Motor neuron (in vitro differentiated cells): ENCODE measurements at regions not wholly inside any gene's neighbourhood (a gene's known extent, or its start where the extent isn't known, plus 50 kb on each side); places are given as distances from the start of the nearest gene placed in this dataset.
A peak's percentile ranks its signal among the peaks of the same experiment; 100 is the strongest.

Source experiments
- ATAC-seq, 8 experiments: fragments of 200-7000 bp; cut with Tn5 transposase; replicated peaks in 6 of 8; 2 replicates each; pipeline ENCODE4 v1.8.0; 2021; ENCODE audit warnings: mild to moderate bottlenecking in 8 of 8, moderate library complexity in 8 of 8
- H3K27ac ChIP-seq, 2 donors: fragments of 250-450 bp; sonication (Bioruptor Pico); 2 replicates each; pipeline ENCODE4 v1.9.0; 2021; ENCODE audit warnings: antibody characterized with exemption in 2 of 2, mild to moderate bottlenecking in 2 of 2, moderate library complexity in 1 of 2
- H3K4me1 ChIP-seq, 2 donors: fragments of 250-450 bp; sonication (Bioruptor Pico); replicated peaks in 1 of 2; 2 replicates each; pipeline ENCODE4 v1.6.1; 2021; ENCODE audit warnings: antibody characterized with exemption in 2 of 2, mild to moderate bottlenecking in 2 of 2, moderate library complexity in 1 of 2
- H3K4me3 ChIP-seq, 5 donors: fragments of 250-450 bp; sonication (Bioruptor Pico); 2 replicates each; pipeline ENCODE4 v1.9.0; 2021; ENCODE audit warnings: antibody characterized with exemption in 5 of 5, mild to moderate bottlenecking in 5 of 5, moderate library complexity in 4 of 5
- WGBS, 10 experiments: fragments of 450-650 bp; shearing (Covaris generic); methylation state at CpG; one replicate each; pipeline ENCODE4 v1.0.0; 2022; 5-methylcytosine and 5-hydroxymethylcytosine counted together
- in situ Hi-C, 9 experiments: fragments of 400-800 bp; cut with MboI; loops; one replicate each; pipeline ENCODE4 v1.15.0; 2021; ENCODE audit warnings: low sequenced_read_pairs in 9 of 9, low pct_unique_long_range_greater_than_20kb in 2 of 9; ENCODE audit not compliant: unreplicated experiment in 9 of 9

DNA sequence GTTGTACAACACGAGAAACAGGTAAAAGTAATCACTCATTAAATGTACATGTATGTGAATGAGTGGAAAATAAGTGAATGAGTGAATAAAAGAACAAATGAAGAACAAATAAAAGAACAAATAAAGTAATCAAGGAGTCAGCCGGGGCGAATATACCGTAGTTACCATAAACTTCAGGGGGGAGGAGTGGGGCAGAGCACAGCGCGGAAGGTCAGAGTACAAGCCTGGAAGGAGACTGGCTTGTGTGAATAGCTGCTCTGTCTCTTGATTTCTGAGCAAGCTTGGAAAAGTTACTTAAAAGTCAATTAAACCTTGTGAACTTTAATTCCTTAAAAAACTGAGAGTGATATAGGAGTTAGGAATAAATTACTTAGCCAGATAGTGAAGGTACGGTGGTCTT is 466.5 kb upstream of the CNTN4 start:
- in situ Hi-C loops, result no loop called here
- Histone ChIP-seq H3K4me3 (no peak overlapping the region), H3K4me1 (peaks cover 0 to 13% of the 10 kb centered on the region in 2 donors), H3K27ac (no peak overlapping the region)
- no peak for ATAC-seq
- WGBS, 10 experiments, result 26 to 99% (median 82%) methylated on average over 4 to 7 of the region's 7 CpGs

DNA sequence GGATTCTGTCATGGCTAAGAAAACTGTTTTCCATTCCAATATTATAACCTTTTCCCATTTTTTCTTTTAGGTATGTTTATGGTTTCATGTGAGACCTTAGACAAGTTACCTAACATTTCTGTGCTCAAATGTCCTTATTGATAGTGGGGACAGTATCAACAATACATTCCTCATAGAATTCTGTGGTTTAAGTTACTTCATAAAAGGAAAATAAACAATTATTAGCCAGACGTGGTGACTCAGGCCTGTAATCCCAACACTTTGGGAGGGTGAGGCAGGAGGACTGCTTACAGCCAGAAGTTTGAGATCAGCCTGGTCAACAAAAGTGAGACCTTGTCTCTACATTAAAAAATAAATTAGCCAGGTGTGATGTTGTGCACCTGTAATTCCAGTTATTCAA is 436.8 kb upstream of the CNTN4 start:
- 0 to 57% (median 20%) methylated on average over 1 of the region's 1 CpG; no CpG with 5 or more reads in 5 of the 10 experiments for WGBS, 10 experiments
- ATAC-seq, result no peak
- in situ Hi-C loops, result no loop called here
- Histone ChIP-seq H3K4me1 (no peaks in the 10 kb centered on the region), H3K27ac (no peak overlapping the region), H3K4me3 (no peak overlapping the region)

DNA sequence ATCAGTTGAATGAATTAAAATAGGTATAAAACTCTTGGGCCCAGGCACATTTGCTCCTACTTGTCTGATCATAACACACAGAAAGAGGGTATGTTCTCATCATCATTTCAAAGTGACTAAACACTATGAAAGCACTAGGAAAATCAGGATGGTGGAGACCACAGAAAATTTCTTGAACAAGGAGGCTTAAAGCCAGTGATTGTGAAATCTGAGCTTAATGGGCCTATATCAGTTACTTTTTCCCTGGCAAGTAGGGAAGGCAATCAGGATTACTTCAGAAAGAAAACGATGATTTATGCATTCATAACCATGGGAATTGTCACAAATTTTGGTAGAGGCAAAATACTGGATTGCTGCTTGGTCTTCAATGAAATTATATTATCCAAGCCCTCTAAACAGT is 434.4 kb upstream of the CNTN4 start:
- no peaks in the 10 kb centered on the region for H3K4me1 ChIP-seq
- no peak overlapping the region for H3K4me3 ChIP-seq
- WGBS, 10 experiments, result 0 to 82% (median 17%) methylated on average over 1 of the region's 1 CpG; no CpG with 5 or more reads in 2 of the 10 experiments
- H3K27ac ChIP-seq, result no peak overlapping the region
- in situ Hi-C loops, result no loop called here
- ATAC-seq, result no peak

DNA sequence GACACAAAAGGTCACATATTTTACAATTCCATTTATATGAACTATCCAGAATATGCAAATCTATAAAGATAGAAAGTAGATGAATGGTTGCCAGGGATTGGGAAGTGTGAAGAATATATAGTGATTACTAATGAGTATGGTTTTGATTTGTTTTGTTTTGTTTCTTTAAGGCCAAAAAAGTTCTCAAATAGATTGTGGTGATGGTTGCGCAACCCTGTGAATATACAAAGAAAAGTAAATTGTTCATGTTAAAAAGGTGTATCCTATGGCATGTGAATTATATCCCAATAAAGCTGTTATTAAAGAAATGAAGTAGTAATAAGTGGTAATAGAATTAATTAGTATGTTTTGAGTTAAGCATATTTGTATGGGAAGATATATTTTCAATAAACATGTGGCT is 431.8 kb upstream of the CNTN4 start:
- H3K4me3 ChIP-seq, result no peak overlapping the region
- no peak for ATAC-seq
- no peaks in the 10 kb centered on the region for H3K4me1 ChIP-seq
- no peak overlapping the region for H3K27ac ChIP-seq
- in situ Hi-C loops, result no loop called here
- WGBS, 10 experiments, result 0 to 100% (median 93%) methylated on average over 1 of the region's 1 CpG; no CpG with 5 or more reads in 3 of the 10 experiments

DNA sequence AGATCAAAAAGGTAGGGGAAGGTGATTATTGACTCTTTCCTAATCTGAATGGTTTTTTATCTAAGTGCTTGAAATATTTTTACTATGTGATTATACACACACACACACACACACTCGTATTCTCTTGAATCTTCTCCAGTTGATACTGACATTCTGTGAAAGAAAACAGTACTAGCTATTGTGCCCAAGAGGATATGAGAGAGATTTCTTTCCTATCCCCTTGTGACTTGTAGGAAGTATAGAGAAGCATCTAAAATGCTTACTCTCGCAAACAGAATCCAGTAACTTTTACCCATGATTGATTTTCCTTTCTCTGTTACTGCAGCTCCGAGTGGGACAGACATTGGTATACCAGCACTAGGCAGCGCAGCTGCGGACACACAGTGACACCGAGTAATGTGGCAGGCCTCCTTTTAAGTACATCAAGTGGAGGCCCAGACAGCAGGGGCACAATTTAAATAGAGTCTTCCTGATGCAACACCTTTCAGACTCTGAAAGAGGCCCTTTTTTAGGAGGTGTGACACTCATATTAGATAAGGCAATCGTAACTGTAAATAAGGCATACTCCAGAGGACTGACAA is 421.0 kb upstream of the CNTN4 start:
- 8 to 63% (median 50%) methylated on average over 1 to 7 of the region's 7 CpGs; no CpG with 5 or more reads in 1 of the 10 experiments for WGBS, 10 experiments
- ATAC-seq, result peak in 5 of 8 experiments; percentile 53 to 80 (median 62)
- in situ Hi-C loops, result no loop called here
- Histone ChIP-seq H3K4me1 (peaks cover 0 to 13% of the 10 kb centered on the region in 2 donors), H3K27ac (no peak overlapping the region), H3K4me3 (no peak overlapping the region)

- WGBS, 10 experiments, result 33 to 100% (median 80%) methylated on average over 1 of the region's 1 CpG; no CpG with 5 or more reads in 2 of the 10 experiments
- Histone ChIP-seq H3K27ac (no peak overlapping the region), H3K4me3 (no peak overlapping the region), H3K4me1 (no peaks in the 10 kb centered on the region)
- in situ Hi-C loops, result no loop called here
- ATAC-seq, result no peak
Observed at GRCh38 chr3:1692428-1692827, 406.2 kb upstream of the CNTN4 start.

DNA sequence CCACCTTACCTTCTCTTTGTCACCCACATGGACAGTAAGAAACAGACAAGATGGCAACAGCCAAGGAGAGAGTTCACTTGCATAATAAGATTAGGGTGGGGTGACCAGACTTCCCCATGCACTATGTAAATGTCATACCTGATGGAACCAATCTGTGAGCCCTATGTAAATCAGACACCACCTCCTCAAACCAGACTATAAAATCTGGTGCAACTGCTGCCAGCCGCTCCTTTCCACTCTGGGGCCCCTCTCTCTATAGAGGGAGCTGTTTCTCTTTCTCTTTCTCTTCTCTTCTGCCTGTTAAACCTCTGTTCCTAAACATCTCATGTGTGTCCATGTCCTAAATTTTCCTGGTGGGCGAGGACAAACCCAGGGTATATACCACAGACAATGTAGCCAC is 405.5 kb upstream of the CNTN4 start:
- 0 to 90% (median 67%) methylated on average over 1 to 2 of the region's 2 CpGs; no CpG with 5 or more reads in 1 of the 10 experiments for WGBS, 10 experiments
- in situ Hi-C loops, result no loop called here
- ATAC-seq, result no peak
- Histone ChIP-seq H3K4me3 (no peak overlapping the region), H3K27ac (no peak overlapping the region), H3K4me1 (no peaks in the 10 kb centered on the region)

DNA sequence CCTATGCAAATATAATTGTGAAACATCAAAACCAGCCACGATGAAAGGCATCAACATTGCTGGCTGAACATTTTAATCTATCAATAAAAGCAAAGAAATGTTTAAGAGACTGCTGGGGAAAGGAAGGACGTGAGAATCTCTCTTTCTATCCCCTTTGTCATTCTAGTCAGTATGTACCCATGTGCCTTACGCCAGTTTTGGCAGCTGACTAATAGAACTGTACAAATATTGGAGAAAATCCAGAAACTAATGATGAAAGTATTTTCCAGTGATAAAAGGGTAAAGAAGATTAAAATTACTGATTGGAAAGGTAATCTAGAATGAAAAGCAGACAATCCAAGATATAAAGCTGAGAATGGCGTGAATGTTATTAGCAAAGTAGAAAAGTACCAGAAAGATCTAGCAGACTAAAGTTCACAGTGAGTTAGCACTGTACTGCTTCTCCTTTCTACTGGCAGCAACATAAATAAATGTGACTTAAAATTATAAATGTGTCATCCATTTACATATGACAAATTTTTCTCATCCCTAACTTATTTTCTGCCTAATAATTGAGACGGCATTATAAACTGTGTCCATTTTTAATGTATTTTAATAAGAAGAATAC is 401.9 kb upstream of the CNTN4 start:
- Histone ChIP-seq H3K4me3 (no peak overlapping the region), H3K4me1 (no peaks in the 10 kb centered on the region), H3K27ac (no peak overlapping the region)
- 17 to 100% (median 59%) methylated on average over 1 to 5 of the region's 5 CpGs; no CpG with 5 or more reads in 1 of the 10 experiments for WGBS, 10 experiments
- no peak for ATAC-seq
- in situ Hi-C loops, result no loop called here

GRCh38 chr3:1699361-1699920 is 399.2 kb upstream of the CNTN4 start:
- no peak for ATAC-seq
- Histone ChIP-seq H3K4me1 (no peaks in the 10 kb centered on the region), H3K4me3 (no peak overlapping the region), H3K27ac (no peak overlapping the region)
- WGBS, 10 experiments, result 25 to 100% (median 87%) methylated on average over 1 to 9 of the region's 17 CpGs; no CpG with 5 or more reads in 5 of the 10 experiments
- in situ Hi-C loops, result no loop called here

DNA sequence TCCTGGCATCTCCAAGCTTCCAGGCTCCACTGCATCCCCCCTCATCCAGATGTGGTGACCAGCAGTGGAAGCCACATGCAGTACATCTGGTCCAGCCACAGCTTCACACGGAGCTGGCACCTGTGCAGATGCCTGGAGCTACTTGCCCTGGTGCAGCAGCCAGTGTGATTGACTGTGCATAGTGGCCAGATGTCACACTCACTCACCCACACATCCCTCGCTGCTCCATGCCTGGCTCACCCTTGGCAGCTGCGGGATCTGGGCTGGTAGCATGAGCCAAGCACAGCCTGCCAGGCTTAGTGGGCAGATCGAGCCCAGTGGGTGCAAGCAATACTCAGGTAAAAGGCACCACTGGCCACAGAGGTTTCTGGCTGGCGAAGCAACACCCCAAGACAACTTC is 398.0 kb upstream of the CNTN4 start:
- WGBS, 10 experiments, result 0 to 83% (median 30%) methylated on average over 1 to 5 of the region's 5 CpGs; no CpG with 5 or more reads in 4 of the 10 experiments
- ATAC-seq, result no peak
- Histone ChIP-seq H3K27ac (no peak overlapping the region), H3K4me1 (no peaks in the 10 kb centered on the region), H3K4me3 (no peak overlapping the region)
- in situ Hi-C loops, result no loop called here

GRCh38 chr3:1703169-1703568 is 395.5 kb upstream of the CNTN4 start:
- in situ Hi-C loops, result no loop called here
- 0 to 100% (median 36%) methylated on average over 1 of the region's 1 CpG; no CpG with 5 or more reads in 2 of the 10 experiments for WGBS, 10 experiments
- ATAC-seq, result no peak
- Histone ChIP-seq H3K4me3 (no peak overlapping the region), H3K4me1 (no peaks in the 10 kb centered on the region), H3K27ac (no peak overlapping the region)

GRCh38 chr3:1710663-1711062 is 388.0 kb upstream of the CNTN4 start:
- 0 to 100% (median 58%) methylated on average over 1 to 9 of the region's 11 CpGs; no CpG with 5 or more reads in 3 of the 10 experiments for WGBS, 10 experiments
- ATAC-seq, result no peak
- Histone ChIP-seq H3K27ac (no peak overlapping the region), H3K4me1 (no peaks in the 10 kb centered on the region), H3K4me3 (no peak overlapping the region)
- in situ Hi-C loops, result no loop called here

- H3K27ac ChIP-seq, result no peak overlapping the region
- no peak for ATAC-seq
- no peaks in the 10 kb centered on the region for H3K4me1 ChIP-seq
- in situ Hi-C loops, result no loop called here
- H3K4me3 ChIP-seq, result no peak overlapping the region
Observed at GRCh38 chr3:1717524-1717923, 381.1 kb upstream of the CNTN4 start.

- no peak for ATAC-seq
- 0 to 80% (median 20%) methylated on average over 1 of the region's 1 CpG; no CpG with 5 or more reads in 2 of the 10 experiments for WGBS, 10 experiments
- in situ Hi-C loops, result no loop called here
Observed at GRCh38 chr3:1723726-1724125, 374.9 kb upstream of the CNTN4 start.

More at GRCh38 chr3:1723726-1724125, 374.9 kb upstream of the CNTN4 start:
- no peak overlapping the region for H3K27ac ChIP-seq
- no peaks in the 10 kb centered on the region for H3K4me1 ChIP-seq
- no peak overlapping the region for H3K4me3 ChIP-seq
